ENCODE measurements at regions not wholly inside any gene's neighbourhood (a gene's known extent, or its start where the extent isn't known, plus 50 kb on each side); places are given as distances from the start of the nearest gene placed in this dataset.
"Not testable (repeated sequence)": the region's sequence is repeated elsewhere in the genome, so short reads cannot be mapped to it uniquely, and the experiment has no call there.

DNA sequence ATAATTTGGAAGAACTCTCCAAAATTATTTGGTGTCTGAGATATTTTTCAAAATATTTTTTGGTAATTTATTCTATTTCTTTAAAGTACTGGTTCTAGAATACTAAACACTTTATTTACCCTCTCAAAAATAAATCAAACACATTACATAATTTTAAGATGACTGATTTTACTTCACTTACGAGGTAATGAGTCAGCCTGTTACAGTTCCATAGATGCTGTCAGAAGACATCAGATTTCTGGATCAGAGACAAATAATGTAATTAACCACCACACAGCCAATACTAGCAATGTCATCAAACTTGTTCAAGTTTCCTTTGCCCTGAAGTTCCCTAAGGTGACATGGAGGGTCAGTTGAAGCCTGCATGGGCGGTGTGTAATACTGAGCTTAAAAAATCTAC is 106.1 kb upstream of the CDH9 start:
- no peak for DNase-seq

DNA sequence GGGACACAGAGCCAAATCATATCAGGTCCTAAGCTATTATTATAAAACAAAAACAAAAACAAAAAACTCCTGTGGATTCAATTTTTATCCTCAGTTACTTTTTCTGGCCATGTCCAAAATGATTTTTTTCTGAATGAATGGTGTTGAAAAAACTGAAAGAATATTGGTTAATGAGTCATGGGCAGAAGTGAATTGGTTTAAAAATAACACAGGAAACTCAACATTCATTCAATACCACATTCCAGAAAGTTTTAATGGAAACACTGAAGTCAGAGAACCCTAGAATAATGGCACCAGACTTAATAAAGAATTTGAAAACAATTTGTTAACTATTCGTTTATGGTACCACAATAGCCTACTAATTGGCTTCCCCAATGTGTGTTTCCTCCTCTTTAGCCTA is 102.4 kb upstream of the CDH9 start:
- no peak for DNase-seq

DNA sequence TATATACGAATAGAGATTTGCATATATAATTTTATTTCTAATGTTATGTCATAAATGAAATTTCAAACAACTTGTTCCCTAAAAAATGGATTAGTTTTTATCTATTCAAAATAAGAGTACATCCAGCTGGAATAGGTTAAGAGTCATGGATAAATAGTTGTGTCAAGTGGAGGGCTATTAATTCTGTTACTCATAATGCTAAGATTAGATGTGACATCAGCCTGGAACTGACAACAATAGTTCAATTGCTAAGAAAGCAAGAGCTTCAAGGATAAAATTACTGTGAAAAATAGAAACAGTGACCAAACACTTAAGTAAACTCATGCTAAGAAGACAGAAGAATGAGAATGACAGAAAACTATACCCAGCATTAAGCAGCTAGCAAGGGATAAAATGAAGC is 92.2 kb upstream of the CDH9 start:
- DNase-seq, result no peak

DNA sequence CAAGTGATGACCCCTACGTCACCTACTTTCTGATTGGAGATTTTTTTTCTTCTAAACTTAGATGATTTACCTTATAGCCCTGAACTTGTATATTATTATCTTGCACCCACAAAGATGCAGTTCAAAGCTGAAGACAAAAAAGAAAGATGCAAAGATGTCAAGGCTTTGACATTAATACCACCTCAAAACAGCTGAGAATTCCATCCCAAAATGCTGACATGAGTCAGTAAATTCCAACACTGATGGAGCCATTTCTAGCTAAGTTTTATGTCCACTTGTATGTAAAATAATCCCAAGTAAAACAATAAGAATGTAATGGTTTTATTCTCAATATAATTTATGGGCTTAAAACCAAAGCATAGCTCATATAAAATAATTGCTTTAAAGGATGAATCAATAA is 91.5 kb upstream of the CDH9 start:
- no peak for DNase-seq

DNA sequence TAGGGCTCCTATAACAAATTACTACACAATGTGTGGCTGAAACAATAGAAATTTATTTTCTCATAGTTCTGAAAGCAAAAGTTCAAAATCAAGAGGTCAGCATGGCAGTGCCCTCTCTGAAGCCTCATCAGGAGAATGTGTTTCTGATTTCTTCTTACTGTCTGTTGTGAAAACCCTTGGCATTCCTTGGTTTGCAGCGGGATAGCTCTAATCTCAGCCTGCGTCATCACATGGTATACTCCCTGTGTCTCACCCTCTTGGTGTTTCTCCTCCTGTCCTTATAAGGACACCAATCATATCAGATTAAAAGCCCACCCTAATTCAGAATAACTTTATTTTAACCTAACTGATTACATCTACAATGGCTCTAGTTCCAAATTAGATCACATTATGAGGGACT is 87.5 kb upstream of the CDH9 start:
- DNase-seq, result no peak

DNA sequence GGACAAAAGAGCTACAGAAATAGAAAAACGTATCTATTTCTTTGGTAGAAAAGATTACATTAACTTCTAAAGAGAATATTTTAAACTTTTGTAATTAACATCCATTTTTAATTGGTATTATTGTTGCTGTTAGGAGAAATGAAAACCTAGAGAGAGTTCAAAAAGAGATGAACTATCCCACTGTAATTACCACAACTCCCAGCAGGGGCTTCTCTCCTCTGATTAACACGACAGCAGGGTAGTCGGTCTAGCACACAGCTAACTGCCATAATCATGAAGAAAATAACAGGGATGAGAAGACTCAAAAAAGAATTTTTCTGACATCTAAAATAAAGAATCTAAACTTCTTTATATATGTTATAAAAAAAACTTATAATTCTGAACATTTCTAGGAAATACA is 86.2 kb upstream of the CDH9 start:
- DNase-seq, result no peak

DNA sequence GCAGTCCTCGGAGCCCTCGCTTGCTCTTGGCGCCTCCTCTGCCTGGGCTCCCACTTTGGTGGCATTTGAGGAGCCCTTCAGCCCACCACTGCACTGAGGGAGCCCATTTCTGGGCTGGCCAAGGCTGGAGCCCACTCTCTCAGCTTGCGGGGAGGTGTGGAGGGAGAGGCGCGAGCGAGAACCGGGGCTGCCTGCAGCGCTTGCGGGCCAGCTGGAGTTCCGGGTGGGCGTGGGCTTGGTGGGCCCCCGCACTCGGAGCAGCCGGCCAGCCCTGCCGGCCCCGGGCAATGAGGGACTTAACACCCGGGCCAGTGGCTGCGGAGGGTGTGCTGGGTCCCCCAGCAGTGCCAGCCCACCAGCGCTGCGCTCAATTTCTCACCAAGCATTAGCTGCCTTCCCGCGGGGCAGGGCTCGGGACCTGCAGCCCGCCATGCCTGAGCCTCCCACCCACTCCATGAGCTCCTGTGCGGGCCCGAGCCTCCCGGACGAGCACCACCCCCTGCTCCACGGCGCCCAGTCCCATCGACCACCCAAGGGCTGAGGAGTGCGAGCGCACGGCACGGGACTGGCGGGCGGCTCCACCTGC is 81.4 kb upstream of the CDH9 start:
- not testable (repeated sequence) for DNase-seq

DNA sequence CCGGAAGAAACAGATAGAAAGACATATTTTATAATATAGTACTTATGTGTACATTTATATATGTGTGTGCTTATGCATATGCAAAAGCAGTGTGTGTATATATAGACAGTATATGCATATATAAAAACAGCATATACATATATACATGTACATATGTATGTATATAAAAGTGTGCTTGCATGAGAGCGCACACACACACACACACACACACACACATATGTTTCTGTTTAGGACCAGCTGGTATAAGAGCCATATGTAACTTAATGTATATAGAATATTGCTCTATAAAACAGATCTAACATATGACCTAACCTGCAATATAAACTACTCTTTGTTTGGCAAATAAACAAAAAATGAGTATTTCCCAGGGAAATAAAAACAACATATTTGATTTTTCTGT is 65.1 kb upstream of the CDH9 start:
- no peak for DNase-seq

DNA sequence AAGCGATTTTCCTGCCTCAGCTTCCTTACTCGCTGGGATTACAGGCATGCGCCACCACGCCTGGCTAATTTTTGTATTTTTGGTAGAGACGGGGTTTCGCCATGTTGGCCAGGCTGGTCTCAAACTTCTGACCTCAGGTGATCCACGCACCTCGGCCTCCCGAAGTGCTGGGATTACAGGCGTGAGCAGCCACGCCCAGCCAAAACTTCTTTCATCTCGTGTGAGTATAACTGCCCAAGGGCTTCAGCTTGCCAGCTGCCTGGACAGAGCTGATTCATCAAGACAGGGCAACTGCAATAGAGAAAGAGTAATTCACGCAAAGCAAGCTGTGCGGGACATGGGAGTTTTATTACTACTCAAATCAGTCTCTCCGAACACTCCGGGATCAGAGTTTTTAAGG is 57.4 kb upstream of the CDH9 start:
- not testable (repeated sequence) for DNase-seq

DNA sequence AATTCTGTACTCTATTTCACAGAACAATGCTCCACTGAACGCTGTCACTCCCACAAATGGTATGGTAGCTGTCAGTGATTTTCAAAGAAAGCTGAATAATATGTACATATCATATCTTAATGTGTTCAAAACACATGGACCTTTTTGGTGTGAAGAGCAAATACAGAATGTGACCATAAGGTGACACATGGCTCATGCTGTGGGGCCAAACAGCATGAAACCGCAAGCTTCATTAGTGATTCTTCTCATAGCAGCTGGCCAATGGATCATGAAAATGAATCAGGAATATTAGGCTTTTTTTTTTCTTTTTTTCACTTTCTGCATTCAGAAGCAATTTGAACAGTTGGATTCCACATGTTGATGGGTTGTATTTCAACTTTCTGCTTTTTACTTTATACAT is 54.9 kb upstream of the CDH9 start:
- no peak for DNase-seq

DNA sequence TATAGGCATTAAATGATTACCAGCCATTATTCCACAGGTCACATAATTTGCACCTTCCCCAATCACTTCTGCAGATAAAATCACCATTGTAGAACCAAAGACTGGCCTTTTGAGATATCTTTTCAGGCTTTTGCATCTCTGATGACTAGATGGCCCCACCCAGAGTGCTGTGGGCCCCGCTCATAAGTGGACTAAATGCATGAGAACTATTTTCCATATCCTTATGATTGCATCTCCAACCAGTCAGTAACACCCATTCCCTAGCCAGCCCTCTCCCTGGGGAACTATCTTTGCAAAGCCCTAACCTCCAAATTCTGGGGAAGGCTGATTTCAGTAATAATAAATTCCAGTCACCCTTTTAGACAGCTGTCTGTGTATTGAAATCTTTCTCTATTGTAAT is 53.5 kb upstream of the CDH9 start:
- no peak for DNase-seq

DNA sequence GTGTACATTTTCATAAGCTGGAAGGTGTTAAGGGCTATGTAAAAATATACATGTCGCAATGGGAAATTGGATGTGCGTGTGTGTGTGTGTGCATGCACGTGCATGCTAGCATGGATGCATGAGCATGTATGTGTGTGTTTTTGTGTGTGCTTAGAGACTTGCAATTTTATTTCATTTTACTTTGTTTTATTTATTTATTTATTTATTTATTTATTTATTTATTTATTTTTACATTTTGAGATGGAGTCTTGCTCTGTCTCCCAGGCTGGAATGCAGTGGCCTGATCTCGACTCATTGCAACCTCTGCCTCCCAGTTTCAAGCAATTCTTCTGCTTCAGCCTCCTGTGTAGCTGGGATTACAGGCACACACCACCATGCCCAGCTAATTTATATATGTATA is 50.4 kb upstream of the CDH9 start:
- DNase-seq, result not testable (repeated sequence)

All from NK-92 treated with Interleukin-12 subunit alpha and Interleukin-12 subunit beta, amount 100 ng/mL, for 24 hours (cell line).